GM12865 (cell line): ENCODE measurements at regions not wholly inside any gene's neighbourhood (a gene's known extent, or its start where the extent isn't known, plus 50 kb on each side); places are given as distances from the start of the nearest gene placed in this dataset.

ENCODE experiments used
- DNase-seq: peaks from one replicate; pipeline ENCODE4 v3.0.0; 2010; ENCODE audit warnings: low read depth
- H3K4me3 ChIP-seq: 2 replicates; pipeline ENCODE4 v1.5.1; 2011; ENCODE audit warnings: mild to moderate bottlenecking, low read depth, low read length, control low read depth
- CTCF ChIP-seq: IDR thresholded peaks from 2 replicates; pipeline ENCODE4 v1.5.1; 2011; ENCODE audit warnings: low read length, control low read depth, low read depth, inconsistent platforms; ENCODE audit not compliant: insufficient read depth; ENCODE audit errors: missing control alignments

- DNase-seq, result no peak
- TF ChIP-seq CTCF, result no peak
- H3K4me3 ChIP-seq, result no peak overlapping the region
Measured at GRCh38 chr18:78772360-78773302, 207.0 kb upstream of the SALL3 start.

GRCh38 chr18:78773303-78773755 is 206.3 kb upstream of the SALL3 start:
- no peak for DNase-seq
- H3K4me3 ChIP-seq, result no peak overlapping the region
- TF ChIP-seq CTCF, result no peak

- TF ChIP-seq CTCF, result no peak
- no peak overlapping the region for H3K4me3 ChIP-seq
- no peak for DNase-seq
Measured at GRCh38 chr18:78773819-78774218, 205.8 kb upstream of the SALL3 start.

- no peak for DNase-seq
- TF ChIP-seq CTCF, result no peak
- H3K4me3 ChIP-seq, result no peak overlapping the region
Measured at GRCh38 chr18:78774741-78775141, 204.9 kb upstream of the SALL3 start.

- H3K4me3 ChIP-seq, result no peak overlapping the region
- TF ChIP-seq CTCF, result no peak
- DNase-seq, result no peak
Measured at GRCh38 chr18:78776151-78776550, 203.5 kb upstream of the SALL3 start.

- H3K4me3 ChIP-seq, result no peak overlapping the region
- DNase-seq, result no peak
- TF ChIP-seq CTCF, result no peak
Measured at GRCh38 chr18:78776706-78777285, 202.8 kb upstream of the SALL3 start.

GRCh38 chr18:78777992-78778391 is 201.6 kb upstream of the SALL3 start:
- no peak for DNase-seq
- H3K4me3 ChIP-seq, result no peak overlapping the region
- no peak for TF ChIP-seq CTCF
